NCI-H345 treated with DMSO at 0.1 percent for 48 hours (cell line): ENCODE measurements at regions not wholly inside any gene's neighbourhood (a gene's known extent, or its start where the extent isn't known, plus 50 kb on each side); places are given as distances from the start of the nearest gene placed in this dataset.
A peak's percentile ranks its signal among the peaks of the same experiment; 100 is the strongest.

ENCODE experiments used
- DNase-seq: peaks from one replicate; lab custom pipeline; 2025; ENCODE audit not compliant: unreplicated experiment; lab: John Stamatoyannopoulos, UW

GRCh38 chr2:20111311-20112131 lies 60.1 kb upstream of the LAPTM4A start:
- no peak for DNase-seq

GRCh38 chr2:20110876-20111275 lies 59.4 kb upstream of the LAPTM4A start:
- DNase-seq: no peak

DNA sequence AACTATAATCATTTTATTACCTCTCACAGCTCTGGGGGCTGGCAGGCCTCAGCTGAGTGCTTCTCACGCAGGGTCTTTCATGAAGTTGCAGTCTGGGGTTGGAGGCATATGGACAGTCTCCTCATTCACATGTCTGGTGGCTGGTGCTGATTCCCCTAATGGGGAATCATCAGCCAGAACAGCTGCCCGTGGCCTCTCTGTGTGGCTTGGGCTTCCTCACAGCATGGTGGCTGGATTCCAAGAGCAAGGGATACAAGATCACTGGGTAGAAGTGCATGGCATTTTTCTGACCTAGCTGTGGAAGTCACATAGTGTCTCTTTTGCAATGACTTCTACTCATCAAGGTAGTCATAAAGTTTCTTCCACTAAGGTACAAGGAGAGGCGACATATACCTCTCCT lies 59.0 kb upstream of the LAPTM4A start:
- DNase-seq: no peak

GRCh38 chr2:20108655-20109396 lies 57.4 kb upstream of the LAPTM4A start:
- DNase-seq: no peak

DNA sequence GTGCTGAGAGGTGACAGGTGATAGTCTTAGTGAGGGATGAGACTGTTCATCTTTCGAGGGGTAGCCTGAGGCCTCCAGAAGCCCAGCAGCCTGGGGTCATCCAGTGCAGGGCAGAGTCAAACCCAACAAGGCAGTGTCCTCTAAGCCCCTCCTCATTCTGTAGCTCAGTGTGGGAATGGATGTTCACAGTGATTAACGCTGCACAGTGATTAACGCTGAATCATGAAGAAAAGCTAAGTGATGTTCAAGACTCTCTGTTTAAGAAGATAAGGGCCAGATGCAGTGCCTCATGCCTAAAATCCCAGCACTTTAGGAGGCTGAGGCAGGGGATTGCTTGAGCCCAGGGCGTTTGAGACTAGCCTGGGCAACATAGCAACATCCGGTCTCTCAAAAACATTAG lies 56.3 kb upstream of the LAPTM4A start:
- no peak for DNase-seq

- DNase-seq: no peak
Measured at GRCh38 chr2:20107352-20107751, 55.9 kb upstream of the LAPTM4A start.

GRCh38 chr2:20106746-20107145 lies 55.3 kb upstream of the LAPTM4A start:
- peak; percentile 50 for DNase-seq

DNA sequence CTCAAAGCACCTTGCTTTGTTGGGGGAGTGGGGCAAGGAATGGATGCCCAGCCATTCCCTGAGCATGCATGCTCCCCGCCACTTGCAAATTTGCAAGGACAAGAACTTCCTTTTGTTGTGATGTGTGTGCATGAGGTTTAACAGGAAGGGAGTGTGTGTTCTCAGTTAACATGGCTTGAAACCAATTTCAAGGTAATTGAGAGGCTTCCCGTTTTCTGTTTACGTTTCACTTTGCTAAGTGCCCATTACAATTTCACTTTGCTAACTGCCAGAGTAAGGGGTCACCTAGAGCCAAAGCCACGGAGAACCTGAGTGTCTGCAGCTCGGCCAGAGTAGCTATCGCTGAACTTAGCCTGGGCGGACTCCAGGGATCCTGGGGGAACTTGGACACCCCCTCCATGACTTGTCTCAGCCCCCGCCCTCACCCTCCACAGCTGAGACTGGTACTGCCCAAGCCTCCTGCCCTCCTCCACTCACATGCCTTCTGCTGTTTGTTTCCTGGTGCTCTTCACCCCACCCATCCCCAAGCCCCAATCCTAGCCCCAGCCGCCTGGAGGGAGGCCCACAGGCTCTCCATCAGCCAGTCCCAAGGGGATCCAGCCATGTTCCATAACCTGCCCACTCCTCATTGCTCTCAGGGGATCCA lies 53.6 kb upstream of the LAPTM4A start:
- no peak for DNase-seq

GRCh38 chr2:20103530-20103929 lies 52.1 kb upstream of the LAPTM4A start:
- no peak for DNase-seq
